ENCODE measurements at regions not wholly inside any gene's neighbourhood (a gene's known extent, or its start where the extent isn't known, plus 50 kb on each side); places are given as distances from the start of the nearest gene placed in this dataset.

DNA sequence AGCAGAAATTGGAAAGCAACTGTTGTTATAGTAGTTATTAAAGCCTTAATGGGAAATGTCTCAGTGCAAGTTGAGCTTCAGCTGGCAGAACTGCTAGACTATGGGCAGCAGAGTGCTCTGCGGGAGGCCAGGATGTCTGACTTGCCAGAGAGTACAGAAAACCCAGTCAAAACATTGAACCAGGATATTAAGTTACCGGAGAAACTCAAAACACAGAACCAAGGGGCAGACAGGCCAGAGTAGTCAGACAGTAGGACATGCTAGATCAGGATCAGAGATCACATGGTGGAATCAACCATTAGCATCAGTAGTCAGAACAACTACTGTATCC is 72.9 kb upstream of the TNIP3 start:
- TF ChIP-seq SETDB1 (CRISPR knock-in tag; IDR thresholded peaks at IDR 0.05; ENCODE audit: borderline replicate concordance) = no peak
- TF ChIP-seq, protein P1, sequence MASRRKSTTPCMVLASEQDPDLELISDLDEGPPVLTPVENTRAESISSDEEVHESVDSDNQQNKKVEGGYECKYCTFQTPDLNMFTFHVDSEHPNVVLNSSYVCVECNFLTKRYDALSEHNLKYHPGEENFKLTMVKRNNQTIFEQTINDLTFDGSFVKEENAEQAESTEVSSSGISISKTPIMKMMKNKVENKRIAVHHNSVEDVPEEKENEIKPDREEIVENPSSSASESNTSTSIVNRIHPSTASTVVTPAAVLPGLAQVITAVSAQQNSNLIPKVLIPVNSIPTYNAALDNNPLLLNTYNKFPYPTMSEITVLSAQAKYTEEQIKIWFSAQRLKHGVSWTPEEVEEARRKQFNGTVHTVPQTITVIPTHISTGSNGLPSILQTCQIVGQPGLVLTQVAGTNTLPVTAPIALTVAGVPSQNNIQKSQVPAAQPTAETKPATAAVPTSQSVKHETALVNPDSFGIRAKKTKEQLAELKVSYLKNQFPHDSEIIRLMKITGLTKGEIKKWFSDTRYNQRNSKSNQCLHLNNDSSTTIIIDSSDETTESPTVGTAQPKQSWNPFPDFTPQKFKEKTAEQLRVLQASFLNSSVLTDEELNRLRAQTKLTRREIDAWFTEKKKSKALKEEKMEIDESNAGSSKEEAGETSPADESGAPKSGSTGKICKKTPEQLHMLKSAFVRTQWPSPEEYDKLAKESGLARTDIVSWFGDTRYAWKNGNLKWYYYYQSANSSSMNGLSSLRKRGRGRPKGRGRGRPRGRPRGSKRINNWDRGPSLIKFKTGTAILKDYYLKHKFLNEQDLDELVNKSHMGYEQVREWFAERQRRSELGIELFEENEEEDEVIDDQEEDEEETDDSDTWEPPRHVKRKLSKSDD (CRISPR knock-in tag; IDR thresholded peaks at IDR 0.05; ENCODE audit: low read depth) = no peak
- no peak for TF ChIP-seq KAT2B (IDR thresholded peaks at IDR 0.05; ENCODE audit: borderline replicate concordance, low read depth, low read length)
- no peak for TF ChIP-seq POLR2A (IDR thresholded peaks at IDR 0.05; ENCODE audit: insufficient read depth in 1 of 2, low read depth in 2 of 2, low read length in 2 of 2)
- no peak for TF ChIP-seq SMYD3 (CRISPR knock-in tag; IDR thresholded peaks at IDR 0.05)
- no peak for TF ChIP-seq ZNF205 (CRISPR knock-in tag; IDR thresholded peaks at IDR 0.05)
- TF ChIP-seq NR2F1 (CRISPR knock-in tag; IDR thresholded peaks at IDR 0.05) = no peak
- no peak for TF ChIP-seq RFX1 (IDR thresholded peaks at IDR 0.05)
- TF ChIP-seq HIVEP1 (CRISPR knock-in tag; IDR thresholded peaks at IDR 0.05) = no peak
- TF ChIP-seq CBFB (CRISPR knock-in tag; IDR thresholded peaks at IDR 0.05) = no peak
- no peak for TF ChIP-seq KDM5B (CRISPR knock-in tag; IDR thresholded peaks at IDR 0.05; ENCODE audit: borderline replicate concordance)
- TF ChIP-seq, protein P2, sequence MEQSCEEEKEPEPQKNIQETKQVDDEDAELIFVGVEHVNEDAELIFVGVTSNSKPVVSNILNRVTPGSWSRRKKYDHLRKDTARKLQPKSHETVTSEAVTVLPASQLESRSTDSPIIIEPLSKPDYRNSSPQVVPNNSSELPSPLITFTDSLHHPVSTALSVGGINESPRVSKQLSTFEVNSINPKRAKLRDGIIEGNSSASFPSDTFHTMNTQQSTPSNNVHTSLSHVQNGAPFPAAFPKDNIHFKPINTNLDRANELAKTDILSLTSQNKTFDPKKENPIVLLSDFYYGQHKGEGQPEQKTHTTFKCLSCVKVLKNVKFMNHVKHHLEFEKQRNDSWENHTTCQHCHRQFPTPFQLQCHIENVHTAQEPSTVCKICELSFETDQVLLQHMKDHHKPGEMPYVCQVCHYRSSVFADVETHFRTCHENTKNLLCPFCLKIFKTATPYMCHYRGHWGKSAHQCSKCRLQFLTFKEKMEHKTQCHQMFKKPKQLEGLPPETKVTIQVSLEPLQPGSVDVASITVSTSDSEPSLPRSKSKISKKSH (CRISPR knock-in tag; IDR thresholded peaks at IDR 0.05; ENCODE audit: borderline replicate concordance) = no peak
- TF ChIP-seq, protein P3, sequence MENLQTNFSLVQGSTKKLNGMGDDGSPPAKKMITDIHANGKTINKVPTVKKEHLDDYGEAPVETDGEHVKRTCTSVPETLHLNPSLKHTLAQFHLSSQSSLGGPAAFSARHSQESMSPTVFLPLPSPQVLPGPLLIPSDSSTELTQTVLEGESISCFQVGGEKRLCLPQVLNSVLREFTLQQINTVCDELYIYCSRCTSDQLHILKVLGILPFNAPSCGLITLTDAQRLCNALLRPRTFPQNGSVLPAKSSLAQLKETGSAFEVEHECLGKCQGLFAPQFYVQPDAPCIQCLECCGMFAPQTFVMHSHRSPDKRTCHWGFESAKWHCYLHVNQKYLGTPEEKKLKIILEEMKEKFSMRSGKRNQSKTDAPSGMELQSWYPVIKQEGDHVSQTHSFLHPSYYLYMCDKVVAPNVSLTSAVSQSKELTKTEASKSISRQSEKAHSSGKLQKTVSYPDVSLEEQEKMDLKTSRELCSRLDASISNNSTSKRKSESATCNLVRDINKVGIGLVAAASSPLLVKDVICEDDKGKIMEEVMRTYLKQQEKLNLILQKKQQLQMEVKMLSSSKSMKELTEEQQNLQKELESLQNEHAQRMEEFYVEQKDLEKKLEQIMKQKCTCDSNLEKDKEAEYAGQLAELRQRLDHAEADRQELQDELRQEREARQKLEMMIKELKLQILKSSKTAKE (CRISPR knock-in tag; IDR thresholded peaks at IDR 0.05; ENCODE audit: borderline replicate concordance) = no peak
